ENCODE measurements at regions not wholly inside any gene's neighbourhood (a gene's known extent, or its start where the extent isn't known, plus 50 kb on each side); places are given as distances from the start of the nearest gene placed in this dataset.

DNA sequence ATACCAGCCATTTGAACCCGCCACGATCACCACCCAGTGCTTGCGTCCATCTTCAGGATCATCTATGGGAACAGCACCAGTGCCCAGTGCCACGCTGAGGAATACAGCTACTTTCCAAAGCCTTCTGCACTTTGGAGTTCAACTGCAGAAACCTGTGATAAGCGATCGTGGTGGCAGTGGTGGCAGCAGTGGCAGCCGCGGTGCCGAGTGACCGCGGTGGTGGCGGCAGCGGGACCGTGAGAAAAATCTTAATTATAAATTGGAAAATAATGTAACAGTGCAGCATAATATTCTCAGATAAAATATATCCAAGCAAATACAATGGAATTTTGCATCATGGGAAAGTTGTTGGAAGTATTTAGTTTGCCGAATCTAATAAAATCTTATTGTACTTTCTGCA lies 2270.9 kb downstream of the PCDH9 start:
- Histone ChIP-seq H3K36me3 (ENCODE audit: insufficient read depth, low read depth, low read length) (no peaks in the 10 kb centered on the region), H3K27ac (ENCODE audit: low read length) (no peak overlapping the region), H3K9ac (ENCODE audit: low read depth, low read length) (no peak overlapping the region), H3K9me3 (ENCODE audit: insufficient read depth, low read depth, low read length) (no peaks in the 10 kb centered on the region), H3K27me3 (ENCODE audit: insufficient read depth, low read length) (no peaks in the 10 kb centered on the region), H3K4me1 (ENCODE audit: insufficient read depth, low read length) (no peaks in the 10 kb centered on the region), H3K4me3 (ENCODE audit: low read length) (no peak overlapping the region)

DNA sequence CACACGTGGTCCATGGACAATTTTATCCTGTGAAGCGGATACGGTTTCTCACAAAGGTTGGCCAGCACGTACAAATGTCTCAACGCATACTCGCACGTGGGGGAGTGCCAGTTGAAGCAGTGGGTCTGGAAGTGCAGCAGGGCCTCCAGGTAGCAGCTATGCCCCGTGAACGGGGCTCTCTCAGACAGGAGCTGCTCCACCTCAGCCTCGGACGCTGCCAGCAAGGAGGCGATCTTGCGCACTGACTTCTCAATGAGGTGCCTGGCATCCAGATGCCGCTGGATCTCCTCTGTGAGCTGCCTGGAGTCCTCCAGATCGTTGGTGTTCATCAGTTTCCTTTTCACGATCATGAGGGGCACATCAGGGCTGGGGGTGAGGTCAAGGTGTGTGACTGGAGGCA lies 2272.0 kb downstream of the PCDH9 start:
- Histone ChIP-seq H3K36me3 (ENCODE audit: insufficient read depth, low read depth, low read length) (no peaks in the 10 kb centered on the region), H3K9me3 (ENCODE audit: insufficient read depth, low read depth, low read length) (no peaks in the 10 kb centered on the region), H3K4me1 (ENCODE audit: insufficient read depth, low read length) (no peaks in the 10 kb centered on the region), H3K27ac (ENCODE audit: low read length) (no peak overlapping the region), H3K4me3 (ENCODE audit: low read length) (no peak overlapping the region), H3K9ac (ENCODE audit: low read depth, low read length) (no peak overlapping the region), H3K27me3 (ENCODE audit: insufficient read depth, low read length) (no peaks in the 10 kb centered on the region)

DNA sequence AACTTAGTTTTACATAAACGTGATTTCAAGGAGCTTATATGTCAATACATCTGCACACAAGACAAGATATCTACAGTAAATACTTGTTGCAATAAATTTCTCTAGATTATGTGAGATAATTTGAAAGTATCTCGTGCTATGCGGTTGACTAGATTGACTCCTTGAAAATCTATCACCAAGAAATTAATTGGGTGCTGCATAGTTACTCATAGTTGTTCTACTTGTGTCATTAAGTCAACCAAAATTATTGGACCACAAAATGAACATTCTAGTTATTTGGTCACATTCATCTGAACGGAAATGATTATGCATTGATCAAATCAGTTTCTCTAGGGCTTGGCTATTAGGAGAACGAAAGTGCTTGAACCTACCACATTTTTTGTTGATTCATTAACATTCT lies 2291.5 kb downstream of the PCDH9 start:
- no peaks in the 10 kb centered on the region for H3K9me3 ChIP-seq (ENCODE audit: insufficient read depth, low read depth, low read length)
- no peaks in the 10 kb centered on the region for H3K36me3 ChIP-seq (ENCODE audit: insufficient read depth, low read depth, low read length)
- H3K4me1 ChIP-seq (ENCODE audit: insufficient read depth, low read length) = no peaks in the 10 kb centered on the region
- no peak overlapping the region for H3K4me3 ChIP-seq (ENCODE audit: low read length)
- no peak overlapping the region for H3K27ac ChIP-seq (ENCODE audit: low read length)
- H3K9ac ChIP-seq (ENCODE audit: low read depth, low read length) = no peak overlapping the region
- H3K27me3 ChIP-seq (ENCODE audit: insufficient read depth, low read length) = no peaks in the 10 kb centered on the region

DNA sequence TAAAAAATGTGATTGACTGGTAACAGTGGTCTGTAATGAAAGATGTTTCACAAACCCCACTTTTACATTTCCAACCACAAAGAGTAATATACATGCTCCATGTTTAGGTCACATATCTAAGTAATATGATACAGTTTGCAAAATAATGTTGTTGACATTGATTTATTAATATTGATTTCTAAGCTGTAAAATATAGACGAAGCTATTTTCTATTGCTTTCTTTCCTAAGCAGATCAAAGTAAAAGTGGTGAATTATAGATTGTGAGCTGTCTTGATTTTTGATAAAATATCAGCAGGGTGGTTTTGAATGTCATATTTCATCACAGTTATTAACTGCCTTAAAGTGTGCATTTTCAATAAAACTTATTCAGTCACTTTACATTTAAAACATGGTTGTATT lies 2292.8 kb downstream of the PCDH9 start:
- H3K27ac ChIP-seq (ENCODE audit: low read length) = no peak overlapping the region
- H3K4me3 ChIP-seq (ENCODE audit: low read length) = no peak overlapping the region
- H3K9me3 ChIP-seq (ENCODE audit: insufficient read depth, low read depth, low read length) = no peaks in the 10 kb centered on the region
- H3K9ac ChIP-seq (ENCODE audit: low read depth, low read length) = no peak overlapping the region
- H3K36me3 ChIP-seq (ENCODE audit: insufficient read depth, low read depth, low read length) = no peaks in the 10 kb centered on the region
- no peaks in the 10 kb centered on the region for H3K4me1 ChIP-seq (ENCODE audit: insufficient read depth, low read length)
- no peaks in the 10 kb centered on the region for H3K27me3 ChIP-seq (ENCODE audit: insufficient read depth, low read length)

DNA sequence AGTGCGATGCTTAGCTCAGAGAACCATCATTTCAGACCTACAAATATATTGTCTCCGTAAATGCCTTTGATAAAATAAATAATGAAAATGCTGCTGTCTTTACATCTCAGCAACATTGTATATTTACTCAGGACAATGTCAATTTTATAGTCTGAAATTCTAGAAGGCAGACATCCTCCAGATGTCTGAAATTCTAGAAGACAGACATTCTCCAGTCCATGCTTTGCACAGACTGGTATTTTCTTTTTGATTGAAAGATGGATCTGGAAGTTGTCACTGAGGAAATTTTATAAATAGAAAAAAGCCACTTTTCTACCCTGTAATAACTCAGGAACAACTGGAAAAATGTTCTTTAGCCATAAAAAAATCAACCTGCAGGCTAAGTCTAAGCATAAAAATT lies 2293.3 kb downstream of the PCDH9 start:
- Histone ChIP-seq H3K9me3 (ENCODE audit: insufficient read depth, low read depth, low read length) (no peaks in the 10 kb centered on the region), H3K36me3 (ENCODE audit: insufficient read depth, low read depth, low read length) (no peaks in the 10 kb centered on the region), H3K4me3 (ENCODE audit: low read length) (no peak overlapping the region), H3K9ac (ENCODE audit: low read depth, low read length) (no peak overlapping the region), H3K27ac (ENCODE audit: low read length) (no peak overlapping the region), H3K4me1 (ENCODE audit: insufficient read depth, low read length) (no peaks in the 10 kb centered on the region), H3K27me3 (ENCODE audit: insufficient read depth, low read length) (no peaks in the 10 kb centered on the region)

DNA sequence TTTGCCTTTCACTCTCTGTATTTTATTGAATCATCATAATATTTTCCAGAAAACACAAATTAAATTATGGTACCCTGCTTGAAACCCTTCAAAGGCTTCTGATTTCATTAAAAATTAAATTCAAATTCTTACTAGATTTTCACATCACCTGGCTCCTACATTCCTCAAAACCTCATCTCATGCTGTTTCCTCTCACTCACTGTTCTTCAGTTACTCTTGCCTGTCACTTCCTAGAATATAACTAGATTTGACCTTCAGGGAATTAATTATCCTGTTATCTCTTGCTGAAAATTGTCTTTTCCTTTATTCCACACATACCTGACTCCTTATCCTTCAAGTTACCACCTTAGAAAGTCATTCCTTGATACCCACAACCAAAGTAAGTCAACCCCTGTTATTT lies 2294.7 kb downstream of the PCDH9 start:
- Histone ChIP-seq H3K4me1 (ENCODE audit: insufficient read depth, low read length) (no peaks in the 10 kb centered on the region), H3K9ac (ENCODE audit: low read depth, low read length) (no peak overlapping the region), H3K27ac (ENCODE audit: low read length) (no peak overlapping the region), H3K36me3 (ENCODE audit: insufficient read depth, low read depth, low read length) (no peaks in the 10 kb centered on the region), H3K27me3 (ENCODE audit: insufficient read depth, low read length) (no peaks in the 10 kb centered on the region), H3K4me3 (ENCODE audit: low read length) (no peak overlapping the region), H3K9me3 (ENCODE audit: insufficient read depth, low read depth, low read length) (no peaks in the 10 kb centered on the region)

DNA sequence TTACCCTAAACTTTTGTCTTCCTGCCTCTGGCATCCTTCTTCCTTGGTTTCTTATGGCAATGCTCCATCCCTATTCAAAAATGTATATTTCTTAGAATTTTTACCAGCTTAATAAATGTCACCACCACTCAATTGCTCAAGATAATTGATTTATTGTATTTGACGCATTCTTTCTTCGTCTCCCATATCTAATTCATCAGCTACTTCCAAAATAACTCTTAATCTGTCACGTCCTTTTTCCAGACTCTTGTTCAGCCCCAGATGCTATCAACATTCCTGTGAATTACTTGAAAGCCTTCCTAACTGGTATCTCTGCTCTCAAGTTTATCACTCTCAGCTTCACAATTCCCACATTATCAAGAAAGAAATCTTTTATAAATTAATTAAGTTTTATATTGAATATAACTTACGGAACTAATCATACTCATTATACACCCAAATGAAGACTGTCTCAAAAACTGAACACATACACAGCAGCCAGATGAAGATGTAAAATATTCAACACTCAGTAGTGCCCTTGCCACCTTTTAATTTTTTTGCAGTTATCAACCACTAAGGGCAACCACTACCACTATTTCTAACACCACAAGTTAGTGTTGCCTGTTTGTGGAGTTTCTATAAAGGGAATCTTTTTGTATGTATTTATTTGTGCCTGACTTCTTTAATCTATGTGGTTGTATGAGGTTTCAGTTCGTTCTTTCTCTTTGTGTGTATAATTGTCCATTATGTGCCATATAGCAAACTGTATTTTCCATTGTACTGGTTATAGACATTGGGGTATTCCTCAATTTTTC lies 2295.4 kb downstream of the PCDH9 start:
- H3K4me1 ChIP-seq (ENCODE audit: insufficient read depth, low read length) = no peaks in the 10 kb centered on the region
- no peaks in the 10 kb centered on the region for H3K36me3 ChIP-seq (ENCODE audit: insufficient read depth, low read depth, low read length)
- no peak overlapping the region for H3K4me3 ChIP-seq (ENCODE audit: low read length)
- no peak overlapping the region for H3K27ac ChIP-seq (ENCODE audit: low read length)
- no peaks in the 10 kb centered on the region for H3K27me3 ChIP-seq (ENCODE audit: insufficient read depth, low read length)
- H3K9me3 ChIP-seq (ENCODE audit: insufficient read depth, low read depth, low read length) = no peaks in the 10 kb centered on the region
- no peak overlapping the region for H3K9ac ChIP-seq (ENCODE audit: low read depth, low read length)

DNA sequence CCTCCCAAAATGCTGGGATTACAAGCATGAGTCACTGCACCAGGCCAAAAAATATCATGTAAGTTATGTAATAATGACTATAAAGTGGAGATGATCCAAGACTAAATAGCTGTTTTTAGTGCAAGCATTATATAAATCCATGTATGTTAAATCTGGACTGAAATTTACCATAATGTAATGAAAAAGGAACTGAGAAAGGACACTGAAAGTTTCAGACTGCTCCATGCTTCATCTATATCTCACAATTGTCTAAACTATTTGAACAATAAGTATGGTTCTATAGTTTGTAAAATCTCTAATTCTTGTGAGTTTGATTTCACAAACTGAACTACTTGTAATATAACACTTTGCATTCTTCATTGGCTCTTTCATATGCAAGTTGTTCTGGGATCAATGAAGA lies 2299.5 kb downstream of the PCDH9 start:
- H3K27ac ChIP-seq (ENCODE audit: low read length) = no peak overlapping the region
- H3K36me3 ChIP-seq (ENCODE audit: insufficient read depth, low read depth, low read length) = no peaks in the 10 kb centered on the region
- no peaks in the 10 kb centered on the region for H3K27me3 ChIP-seq (ENCODE audit: insufficient read depth, low read length)

DNA sequence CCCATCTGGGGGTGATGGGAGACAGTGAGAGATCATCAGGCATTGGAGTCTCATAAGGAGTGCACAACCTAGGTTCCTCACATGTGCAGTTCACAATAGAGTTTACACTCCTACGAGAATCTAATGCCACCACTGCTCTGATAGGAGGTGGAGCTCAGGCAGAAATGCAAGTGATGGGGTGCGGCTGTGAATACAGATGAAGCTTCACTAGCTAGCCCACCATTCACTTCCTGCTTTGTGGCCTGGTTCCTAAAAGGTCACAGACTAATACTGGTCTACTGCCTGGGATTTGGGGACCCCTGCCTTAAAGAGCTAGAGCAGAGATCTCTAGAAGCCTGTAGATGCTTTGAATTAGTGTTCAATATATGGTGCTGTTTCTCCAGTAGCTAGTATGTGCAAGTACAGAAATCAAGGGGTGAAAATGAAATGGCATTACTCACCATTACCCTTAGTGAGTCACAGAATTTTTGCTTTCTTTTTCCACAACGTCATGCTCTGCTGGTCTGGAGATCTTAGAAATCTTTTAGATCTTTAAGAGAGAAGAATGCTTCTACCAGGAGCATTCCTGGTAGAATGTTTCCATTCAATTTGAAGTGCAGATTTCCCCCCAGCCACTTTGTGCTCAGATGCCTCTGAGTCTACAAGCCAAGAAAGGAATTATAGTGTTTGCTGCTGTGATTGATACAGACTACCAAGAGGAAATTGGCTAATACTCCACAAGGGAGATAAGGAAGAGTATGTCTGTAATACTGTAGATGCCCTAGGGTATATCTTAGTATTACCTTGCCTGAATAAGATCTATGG lies 2301.2 kb downstream of the PCDH9 start:
- no peaks in the 10 kb centered on the region for H3K36me3 ChIP-seq (ENCODE audit: insufficient read depth, low read depth, low read length)
- H3K27me3 ChIP-seq (ENCODE audit: insufficient read depth, low read length) = no peaks in the 10 kb centered on the region
- no peaks in the 10 kb centered on the region for H3K4me1 ChIP-seq (ENCODE audit: insufficient read depth, low read length)
- no peaks in the 10 kb centered on the region for H3K9me3 ChIP-seq (ENCODE audit: insufficient read depth, low read depth, low read length)
- H3K4me3 ChIP-seq (ENCODE audit: low read length) = no peak overlapping the region
- no peak overlapping the region for H3K9ac ChIP-seq (ENCODE audit: low read depth, low read length)
- H3K27ac ChIP-seq (ENCODE audit: low read length) = no peak overlapping the region

More for the DNA sequence above, 2299.5 kb downstream of the PCDH9 start:
- Histone ChIP-seq H3K9ac (ENCODE audit: low read depth, low read length) (no peak overlapping the region), H3K4me3 (ENCODE audit: low read length) (no peak overlapping the region), H3K4me1 (ENCODE audit: insufficient read depth, low read length) (no peaks in the 10 kb centered on the region), H3K9me3 (ENCODE audit: insufficient read depth, low read depth, low read length) (no peaks in the 10 kb centered on the region)

DNA sequence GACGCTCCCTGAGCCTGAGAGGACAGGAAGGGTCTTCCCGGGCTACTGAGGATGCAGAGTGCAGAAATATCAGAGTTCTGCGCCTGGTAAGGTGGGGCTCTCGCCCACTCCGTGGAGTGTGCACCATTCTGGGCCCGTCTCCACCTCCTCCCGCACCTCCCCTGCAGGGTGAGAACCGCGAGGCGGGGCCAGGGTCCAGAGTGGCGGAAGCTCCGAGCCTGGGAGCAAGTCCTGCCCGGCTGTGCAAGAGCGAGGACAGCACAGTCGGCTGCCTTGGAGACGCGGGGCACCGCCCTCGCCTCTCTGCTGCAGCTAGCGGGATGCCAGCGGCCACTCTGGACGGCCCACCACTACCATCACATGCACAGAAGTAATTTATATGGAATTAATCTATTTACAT lies 2304.4 kb downstream of the PCDH9 start:
- Histone ChIP-seq H3K27me3 (ENCODE audit: insufficient read depth, low read length) (no peaks in the 10 kb centered on the region), H3K4me3 (ENCODE audit: low read length) (no peak overlapping the region), H3K9ac (ENCODE audit: low read depth, low read length) (no peak overlapping the region), H3K4me1 (ENCODE audit: insufficient read depth, low read length) (no peaks in the 10 kb centered on the region), H3K9me3 (ENCODE audit: insufficient read depth, low read depth, low read length) (no peaks in the 10 kb centered on the region), H3K27ac (ENCODE audit: low read length) (no peak overlapping the region), H3K36me3 (ENCODE audit: insufficient read depth, low read depth, low read length) (no peaks in the 10 kb centered on the region)

DNA sequence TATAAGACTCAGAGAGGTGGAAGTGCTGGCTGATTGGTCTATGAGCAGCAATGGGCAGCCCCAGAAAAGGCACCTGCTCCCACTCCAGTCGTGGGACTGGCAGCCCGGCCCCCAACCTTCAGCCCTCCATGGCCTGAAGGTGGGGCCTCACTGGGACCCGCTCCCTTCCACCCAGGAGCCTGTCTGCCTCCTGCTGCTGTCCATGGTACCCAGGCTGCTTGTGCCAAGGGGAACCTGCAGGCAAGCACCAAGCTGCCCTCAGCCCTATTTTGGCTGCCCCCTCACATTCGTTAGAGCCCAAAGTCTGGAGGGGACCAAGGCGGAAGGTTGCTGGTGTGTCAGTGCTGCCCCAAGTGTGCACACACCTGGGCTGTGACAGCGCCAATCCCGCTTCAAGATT lies 2304.9 kb downstream of the PCDH9 start:
- Histone ChIP-seq H3K27me3 (ENCODE audit: insufficient read depth, low read length) (no peaks in the 10 kb centered on the region), H3K27ac (ENCODE audit: low read length) (no peak overlapping the region), H3K36me3 (ENCODE audit: insufficient read depth, low read depth, low read length) (no peaks in the 10 kb centered on the region), H3K4me1 (ENCODE audit: insufficient read depth, low read length) (no peaks in the 10 kb centered on the region), H3K9ac (ENCODE audit: low read depth, low read length) (no peak overlapping the region), H3K4me3 (ENCODE audit: low read length) (no peak overlapping the region), H3K9me3 (ENCODE audit: insufficient read depth, low read depth, low read length) (no peaks in the 10 kb centered on the region)

DNA sequence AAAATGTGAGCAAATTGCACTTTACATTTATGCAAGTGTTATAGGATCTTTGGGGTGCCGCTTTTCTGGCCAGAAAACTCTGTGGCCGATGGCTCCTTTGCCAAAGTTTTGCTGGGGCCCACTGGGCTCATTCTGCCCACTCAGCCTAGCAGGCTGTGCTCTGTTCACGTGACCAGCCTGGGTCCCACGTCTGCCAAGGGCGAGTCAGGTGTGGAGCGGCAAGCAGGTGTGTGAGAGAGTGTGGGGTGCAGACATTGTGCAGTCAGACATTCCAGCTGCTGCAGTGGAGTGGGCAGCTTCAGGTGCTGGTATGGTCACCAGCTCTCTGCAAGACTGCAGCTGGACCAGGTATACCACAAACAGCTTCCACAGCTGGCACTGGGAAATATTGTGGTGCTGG lies 2305.7 kb downstream of the PCDH9 start:
- no peak overlapping the region for H3K4me3 ChIP-seq (ENCODE audit: low read length)
- no peaks in the 10 kb centered on the region for H3K36me3 ChIP-seq (ENCODE audit: insufficient read depth, low read depth, low read length)
- H3K4me1 ChIP-seq (ENCODE audit: insufficient read depth, low read length) = no peaks in the 10 kb centered on the region
- H3K27me3 ChIP-seq (ENCODE audit: insufficient read depth, low read length) = no peaks in the 10 kb centered on the region
- H3K9me3 ChIP-seq (ENCODE audit: insufficient read depth, low read depth, low read length) = no peaks in the 10 kb centered on the region
- no peak overlapping the region for H3K9ac ChIP-seq (ENCODE audit: low read depth, low read length)
- H3K27ac ChIP-seq (ENCODE audit: low read length) = no peak overlapping the region
